ENCODE measurements at regions not wholly inside any gene's neighbourhood (a gene's known extent, or its start where the extent isn't known, plus 50 kb on each side); places are given as distances from the start of the nearest gene placed in this dataset.
"Not testable (repeated sequence)": the region's sequence is repeated elsewhere in the genome, so short reads cannot be mapped to it uniquely, and the experiment has no call there.

DNA sequence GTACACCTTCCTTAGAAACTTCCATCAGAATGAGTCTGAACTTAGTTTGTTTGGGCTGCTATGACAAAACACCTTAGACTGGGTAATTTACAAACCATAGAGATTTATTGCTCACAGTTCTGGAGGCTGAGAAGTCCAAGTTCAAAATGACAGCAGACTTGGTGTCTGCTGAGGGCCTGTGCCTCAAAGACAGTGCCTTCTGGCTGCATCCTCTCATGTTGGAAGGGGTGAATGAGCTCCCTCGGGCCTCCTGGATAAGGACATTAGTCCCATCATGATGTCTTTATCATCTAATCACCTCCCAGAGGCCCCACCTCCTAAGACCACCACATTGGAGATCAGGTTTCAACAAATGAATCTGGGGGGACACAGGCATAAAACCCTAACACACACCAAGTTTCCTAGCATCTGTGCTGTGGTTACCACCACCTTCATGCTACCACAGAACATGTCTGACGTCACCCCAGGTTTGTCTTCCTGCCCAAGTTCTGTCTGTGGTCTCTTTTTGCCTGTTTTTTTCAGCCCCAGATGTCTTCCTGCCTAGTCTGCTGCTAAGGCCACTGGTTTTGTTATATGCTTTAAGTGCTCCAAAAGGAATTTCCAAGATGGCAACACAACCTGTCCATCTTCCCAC, 150.9 kb upstream of the COBL start:
- Histone ChIP-seq H3K4me3 (no peak overlapping the region), H3K27ac (no peak overlapping the region)

- Histone ChIP-seq H3K27ac (no peak overlapping the region), H3K4me3 (no peak overlapping the region)
These were observed 143.2 kb upstream of the COBL start for GRCh38 chr7:51459809-51460208.

GRCh38 chr7:51458693-51459092, 142.1 kb upstream of the COBL start:
- no peak overlapping the region for H3K27ac ChIP-seq

GRCh38 chr7:51457079-51457478, 140.5 kb upstream of the COBL start:
- no peak overlapping the region for H3K4me3 ChIP-seq

More at GRCh38 chr7:51458693-51459092, 142.1 kb upstream of the COBL start:
- H3K4me3 ChIP-seq = no peak overlapping the region

DNA sequence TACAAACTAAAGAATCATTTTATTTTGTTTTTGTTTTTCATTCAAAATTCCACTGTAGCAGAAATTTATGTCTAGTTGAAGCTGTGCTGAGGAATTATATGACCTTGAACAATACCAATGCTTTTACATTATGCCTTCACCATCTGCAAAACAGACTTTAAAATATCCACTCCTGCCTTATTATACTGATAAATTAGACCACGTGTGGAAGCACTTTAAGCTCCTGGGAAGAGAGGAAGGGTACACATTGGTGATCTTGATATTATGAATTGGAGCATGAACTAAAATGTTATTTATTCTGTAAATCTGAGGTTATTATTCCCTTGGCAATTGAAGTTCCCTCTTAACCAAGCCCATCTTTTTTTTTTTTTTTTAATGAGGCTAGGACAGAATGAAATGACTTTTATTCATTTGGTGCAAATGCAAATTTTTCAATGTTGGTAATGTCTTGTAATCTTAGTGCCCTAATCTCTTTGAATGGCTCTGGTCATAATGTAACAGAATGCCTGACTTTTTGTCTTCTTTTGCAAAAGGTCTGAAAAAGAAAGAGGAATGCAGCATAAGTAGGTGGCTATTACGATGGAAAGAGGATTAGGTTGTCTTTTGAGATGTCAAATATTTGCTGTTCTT, 139.9 kb upstream of the COBL start:
- Histone ChIP-seq H3K4me3 (no peak overlapping the region), H3K27ac (no peak overlapping the region)

More at GRCh38 chr7:51457079-51457478, 140.5 kb upstream of the COBL start:
- no peak overlapping the region for H3K27ac ChIP-seq

GRCh38 chr7:51455948-51456347, 139.3 kb upstream of the COBL start:
- H3K4me3 ChIP-seq = no peak overlapping the region

GRCh38 chr7:51455513-51455912, 138.9 kb upstream of the COBL start:
- H3K27ac ChIP-seq = no peak overlapping the region
- H3K4me3 ChIP-seq = no peak overlapping the region

More at GRCh38 chr7:51455948-51456347, 139.3 kb upstream of the COBL start:
- H3K27ac ChIP-seq = no peak overlapping the region

- Histone ChIP-seq H3K4me3 (no peak overlapping the region), H3K27ac (no peak overlapping the region)
These were observed 138.5 kb upstream of the COBL start for GRCh38 chr7:51455086-51455485.

GRCh38 chr7:51452694-51453093, 136.1 kb upstream of the COBL start:
- Histone ChIP-seq H3K27ac (no peak overlapping the region), H3K4me3 (no peak overlapping the region)

DNA sequence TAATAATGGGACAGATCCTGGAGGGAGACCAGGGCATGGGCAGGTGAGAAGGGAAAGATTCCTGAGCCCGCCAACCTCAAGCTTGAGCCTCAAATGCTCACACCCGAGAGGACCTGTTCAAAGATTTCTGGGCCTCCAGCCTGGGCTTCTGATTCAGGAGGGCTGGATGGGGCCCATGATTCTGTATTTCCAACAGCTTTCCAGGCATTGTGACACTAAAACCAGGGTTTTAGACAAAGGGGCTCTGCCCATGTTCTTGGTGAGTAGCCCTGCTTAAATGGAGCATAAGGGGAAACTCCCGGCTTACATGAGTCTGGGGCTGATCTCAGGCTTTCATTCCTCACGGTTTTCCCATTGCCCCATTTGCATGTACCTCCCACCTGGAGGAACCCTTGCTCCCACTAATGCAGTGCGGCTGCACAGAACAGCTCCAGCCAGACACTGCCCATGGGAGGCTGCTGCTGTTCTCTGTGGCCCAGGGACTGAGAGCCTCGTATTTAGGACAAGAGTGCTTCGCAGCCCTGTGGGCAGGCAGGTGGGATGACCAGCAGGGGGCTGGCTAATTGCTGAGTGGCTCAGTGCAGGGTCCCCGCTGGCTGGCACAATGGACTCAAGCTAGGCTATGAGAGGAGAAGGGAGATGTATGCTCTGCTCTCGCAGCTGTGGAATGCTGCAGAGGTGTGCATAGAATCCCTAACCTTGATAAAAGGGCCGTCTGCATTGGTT, 135.3 kb upstream of the COBL start:
- Histone ChIP-seq H3K4me3 (no peak overlapping the region), H3K27ac (no peak overlapping the region)

DNA sequence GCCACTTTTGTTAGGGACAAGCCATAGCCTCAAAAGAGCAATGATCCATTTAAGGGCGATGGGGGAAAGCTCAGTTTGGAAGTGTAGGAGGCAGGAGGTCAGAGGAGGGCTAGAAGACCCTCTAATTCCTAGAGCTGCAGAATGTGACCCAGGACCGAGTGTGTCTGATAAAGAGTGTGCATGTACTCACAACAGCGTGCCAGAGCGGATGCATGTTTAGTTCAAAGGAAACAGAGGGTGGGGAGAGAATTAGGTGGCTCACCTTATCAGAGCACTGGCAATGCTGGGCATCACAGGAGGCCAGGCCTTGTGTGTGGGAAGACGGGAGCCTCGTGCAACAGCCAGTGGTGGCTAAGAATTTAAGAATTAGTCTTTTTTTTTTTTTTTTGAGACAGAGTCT, 133.9 kb upstream of the COBL start:
- H3K4me3 ChIP-seq = no peak overlapping the region

GRCh38 chr7:51446785-51447184, 130.2 kb upstream of the COBL start:
- H3K27ac ChIP-seq = no peak overlapping the region
- no peak overlapping the region for H3K4me3 ChIP-seq

More for the DNA sequence above, 133.9 kb upstream of the COBL start:
- H3K27ac ChIP-seq = no peak overlapping the region

DNA sequence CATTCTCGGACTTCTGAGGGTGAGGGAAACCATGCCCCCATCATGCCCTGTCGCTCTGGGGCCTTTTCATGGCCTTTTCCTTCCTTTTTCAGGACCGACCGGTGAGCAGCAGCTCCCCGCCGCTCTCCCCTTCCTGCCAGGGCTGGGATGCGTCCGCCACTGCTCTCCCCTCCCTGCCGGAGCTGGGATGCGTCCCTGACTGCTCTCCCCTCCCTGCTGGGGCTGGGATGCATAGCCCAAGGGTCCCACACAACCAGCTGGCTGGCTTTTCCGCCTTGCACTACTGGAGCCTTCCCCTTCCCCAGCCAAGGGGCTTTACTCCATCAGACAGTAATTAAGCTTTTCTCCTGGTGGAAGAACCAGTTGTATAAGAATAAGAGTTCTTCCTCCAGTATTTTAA, 129.7 kb upstream of the COBL start:
- H3K27ac ChIP-seq = no peak overlapping the region
- no peak overlapping the region for H3K4me3 ChIP-seq

DNA sequence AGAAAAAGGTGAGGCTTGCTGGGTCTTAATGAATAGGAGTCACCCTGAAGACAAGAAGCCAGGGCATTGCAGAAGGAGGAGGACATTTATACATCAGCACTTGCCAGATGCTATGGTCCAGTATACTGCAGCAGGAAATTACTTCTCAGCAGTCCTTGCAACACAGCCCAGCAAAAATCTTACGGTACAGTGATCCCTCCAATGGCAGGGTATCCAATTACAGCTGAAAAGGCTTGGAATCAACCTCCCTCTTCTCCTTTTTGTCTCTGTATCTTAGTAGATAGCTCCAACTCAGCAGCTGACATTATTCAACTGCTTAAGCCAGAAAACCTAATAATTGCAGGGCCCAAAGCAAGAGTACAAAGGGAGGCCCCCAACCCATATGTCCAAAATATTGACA, 128.3 kb upstream of the COBL start:
- H3K27ac ChIP-seq = no peak overlapping the region
- H3K4me3 ChIP-seq = no peak overlapping the region

GRCh38 chr7:51430480-51431086, 114.0 kb upstream of the COBL start:
- Histone ChIP-seq H3K4me3 (no peak overlapping the region), H3K27ac (no peak overlapping the region)

DNA sequence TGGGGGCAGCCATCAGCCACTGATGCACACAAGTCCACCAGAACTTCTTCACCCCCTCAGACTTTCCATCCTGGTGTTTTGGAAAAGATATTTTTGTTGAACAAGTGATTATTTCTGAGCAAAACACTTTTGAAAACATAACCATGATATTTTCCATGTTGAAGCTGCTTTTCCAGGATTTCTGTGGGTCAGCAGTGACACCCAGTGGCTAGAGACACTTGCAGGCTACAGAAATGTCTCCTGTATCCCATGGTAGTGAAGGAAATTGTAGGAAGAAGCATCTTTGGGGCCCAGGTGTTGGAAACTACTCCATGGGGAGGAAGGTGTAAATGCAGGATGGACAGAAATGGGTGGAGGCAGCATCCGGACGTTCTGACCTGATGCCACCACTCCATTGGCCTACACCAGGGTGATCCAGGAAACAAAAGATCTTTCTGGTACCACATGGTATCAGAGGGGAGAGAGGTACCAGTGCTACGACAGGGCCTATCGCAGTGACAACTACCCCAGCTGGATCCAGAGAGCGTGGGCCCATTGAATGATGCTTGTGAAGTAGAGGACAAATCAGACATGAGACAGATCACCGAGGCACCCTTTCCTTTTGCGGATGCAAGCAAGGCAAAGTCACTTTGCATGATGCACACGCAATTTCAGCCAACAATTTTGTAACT, 111.7 kb upstream of the COBL start:
- Histone ChIP-seq H3K27ac (no peak overlapping the region), H3K4me3 (no peak overlapping the region)

- H3K4me3 ChIP-seq = no peak overlapping the region
These were observed 109.6 kb upstream of the COBL start for GRCh38 chr7:51426163-51426562.

DNA sequence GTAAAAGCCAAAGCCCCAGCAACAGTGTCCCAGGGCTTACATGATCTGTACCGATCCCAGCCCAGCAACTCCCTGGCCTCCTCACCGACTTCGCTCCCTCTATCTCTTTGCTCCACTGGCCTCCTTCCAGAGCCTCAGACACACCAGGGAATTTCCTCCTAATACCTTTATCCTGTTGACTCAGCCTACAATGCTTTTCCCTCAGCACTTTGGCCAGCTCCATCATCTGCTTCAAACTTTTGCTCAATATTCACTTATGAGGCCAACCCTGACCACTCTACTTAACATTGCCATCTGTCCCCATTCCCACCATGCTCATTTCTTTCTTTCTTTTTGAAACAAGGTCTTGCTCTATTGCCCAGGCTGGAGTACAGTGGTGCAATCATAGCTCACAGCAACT, 93.3 kb upstream of the COBL start:
- not testable (repeated sequence) for H3K27ac ChIP-seq, H3K4me3 ChIP-seq

More at GRCh38 chr7:51426163-51426562, 109.6 kb upstream of the COBL start:
- no peak overlapping the region for H3K27ac ChIP-seq

DNA sequence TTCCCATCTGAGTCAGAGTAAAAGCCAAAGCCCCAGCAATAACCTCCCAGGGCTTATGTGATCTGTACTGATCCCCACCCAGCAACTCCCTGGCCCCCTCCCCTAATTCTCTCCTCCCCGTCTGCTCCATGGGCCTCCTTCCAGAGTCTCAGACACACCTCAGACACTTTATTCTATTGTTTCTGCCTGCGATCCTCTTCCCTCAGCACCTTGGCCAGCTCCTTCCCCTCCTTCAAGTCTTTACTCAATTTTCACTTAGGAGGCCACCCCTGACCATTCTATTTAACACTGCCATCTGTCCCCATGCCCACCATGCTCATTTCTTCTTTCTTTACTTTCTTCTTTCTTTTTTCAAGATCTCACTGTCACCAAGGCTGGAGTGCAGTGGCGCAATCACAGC, 81.0 kb upstream of the COBL start:
- not testable (repeated sequence) for H3K27ac ChIP-seq, H3K4me3 ChIP-seq

DNA sequence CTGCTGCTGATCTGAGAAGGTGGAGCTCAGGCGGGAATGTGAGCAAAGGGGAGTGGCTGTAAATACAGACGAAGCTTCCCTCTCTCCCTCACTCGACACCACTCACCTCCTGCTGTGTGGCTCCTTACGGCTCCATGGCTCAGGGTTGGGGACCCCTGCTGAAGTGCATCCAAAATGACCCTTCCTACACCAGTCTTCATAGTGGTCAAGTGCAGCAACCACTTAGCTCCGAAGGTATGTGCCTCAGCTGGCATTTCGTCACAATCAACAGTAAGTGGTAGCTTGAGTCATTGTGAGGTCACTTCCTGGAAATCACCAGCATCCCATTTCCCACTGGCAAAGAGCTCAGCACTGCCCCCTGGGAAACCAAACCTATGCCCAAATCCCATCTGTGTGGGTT, 76.4 kb upstream of the COBL start:
- not testable (repeated sequence) for H3K4me3 ChIP-seq, H3K27ac ChIP-seq
